Subcutaneous abdominal adipose tissue (tissue), 5 donors: ENCODE measurements at regions not wholly inside any gene's neighbourhood (a gene's known extent, or its start where the extent isn't known, plus 50 kb on each side); places are given as distances from the start of the nearest gene placed in this dataset.

Experiments
- H3K27ac ChIP-seq: one replicate; pipeline ENCODE4 v1.7.0; 2013; ENCODE audit warnings: low read depth, mild to moderate bottlenecking, inconsistent platforms, low read length, moderate library complexity
- H3K27me3 ChIP-seq, 5 donors: one replicate each; pipeline ENCODE4 v1.7.0; 2013; ENCODE audit warnings: low read length in 5 of 5, inconsistent platforms in 1 of 5; ENCODE audit not compliant: control insufficient read depth in 5 of 5, insufficient read depth in 4 of 5
- H3K36me3 ChIP-seq, 5 donors: one replicate each; pipeline ENCODE4 v1.7.0; 2013; ENCODE audit warnings: low read length in 5 of 5; ENCODE audit not compliant: control insufficient read depth in 5 of 5, insufficient read depth in 5 of 5
- H3K4me1 ChIP-seq, 5 donors: one replicate each; pipeline ENCODE4 v1.7.0; 2013; ENCODE audit warnings: low read length in 5 of 5, mild to moderate bottlenecking in 3 of 5, moderate library complexity in 1 of 5; ENCODE audit not compliant: control insufficient read depth in 5 of 5, insufficient read depth in 5 of 5
- H3K4me3 ChIP-seq, 5 donors: one replicate each; pipeline ENCODE4 v1.7.0; 2013; ENCODE audit warnings: low read length in 5 of 5, low read depth in 1 of 5
- H3K9ac ChIP-seq, 5 donors: one replicate each; pipeline ENCODE4 v1.7.0; 2013; ENCODE audit warnings: low read length in 5 of 5, mild to moderate bottlenecking in 4 of 5, moderate library complexity in 3 of 5
- H3K9me3 ChIP-seq, 5 donors: one replicate each; pipeline ENCODE4 v1.7.0; 2013; ENCODE audit warnings: low read length in 5 of 5; ENCODE audit not compliant: control insufficient read depth in 5 of 5
- donor health status: healthy.
- donor health status: healthy.
- donor health status: healthy.
- donor health status: healthy.
- donor health status: healthy.

GRCh38 chr6:51273228-51273961, 454.7 kb downstream of the TFAP2B start:
- no peaks in the 10 kb centered on the region for H3K27me3 ChIP-seq
- peaks cover 0 to 4% (median 0%) of the 10 kb centered on the region in 5 donors for H3K4me1 ChIP-seq
- H3K4me3 ChIP-seq: no peak overlapping the region
- no peaks in the 10 kb centered on the region for H3K36me3 ChIP-seq
- no peak overlapping the region for H3K9ac ChIP-seq
- H3K9me3 ChIP-seq: peaks cover 0 to 2% (median 0%) of the 10 kb centered on the region in 5 donors
- no peak overlapping the region for H3K27ac ChIP-seq

- H3K4me3 ChIP-seq: no peak overlapping the region
- H3K27ac ChIP-seq: no peak overlapping the region
- H3K36me3 ChIP-seq: no peaks in the 10 kb centered on the region
- no peaks in the 10 kb centered on the region for H3K9me3 ChIP-seq
- no peak overlapping the region for H3K9ac ChIP-seq
- H3K27me3 ChIP-seq: no peaks in the 10 kb centered on the region
- H3K4me1 ChIP-seq: peaks cover 0 to 4% (median 0%) of the 10 kb centered on the region in 5 donors
Observed at GRCh38 chr6:51277474-51277873, 458.8 kb downstream of the TFAP2B start.

DNA sequence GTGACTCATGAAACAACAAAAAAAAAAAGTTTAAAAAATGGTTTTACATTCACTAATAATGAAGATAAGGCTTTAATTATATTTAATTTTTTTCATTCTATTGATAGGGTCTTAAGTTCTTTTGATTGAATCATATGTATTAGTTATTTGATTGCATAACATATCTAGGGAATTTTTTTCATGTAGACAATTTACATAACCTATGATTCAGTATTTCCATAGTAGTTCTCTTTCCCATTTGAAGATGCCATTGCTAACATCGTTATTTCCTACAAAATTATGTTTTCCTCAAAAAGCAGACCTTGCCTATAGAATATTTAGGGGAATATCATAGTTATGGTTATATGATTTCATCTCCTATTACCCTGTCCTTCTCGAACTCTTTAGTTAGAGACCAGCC, 463.4 kb downstream of the TFAP2B start:
- no peak overlapping the region for H3K27ac ChIP-seq
- no peak overlapping the region for H3K9ac ChIP-seq
- no peaks in the 10 kb centered on the region for H3K36me3 ChIP-seq
- H3K27me3 ChIP-seq: no peaks in the 10 kb centered on the region
- no peaks in the 10 kb centered on the region for H3K4me1 ChIP-seq
- no peak overlapping the region for H3K4me3 ChIP-seq
- no peaks in the 10 kb centered on the region for H3K9me3 ChIP-seq

- Histone ChIP-seq H3K9me3 (no peaks in the 10 kb centered on the region), H3K4me1 (no peaks in the 10 kb centered on the region), H3K27ac (no peak overlapping the region), H3K9ac (no peak overlapping the region), H3K4me3 (no peak overlapping the region), H3K36me3 (no peaks in the 10 kb centered on the region), H3K27me3 (no peaks in the 10 kb centered on the region)
Observed at GRCh38 chr6:51283723-51284355, 465.2 kb downstream of the TFAP2B start.

GRCh38 chr6:51285876-51286275, 467.2 kb downstream of the TFAP2B start:
- H3K27me3 ChIP-seq: no peaks in the 10 kb centered on the region
- no peaks in the 10 kb centered on the region for H3K36me3 ChIP-seq
- no peaks in the 10 kb centered on the region for H3K9me3 ChIP-seq
- H3K4me1 ChIP-seq: no peaks in the 10 kb centered on the region
- no peak overlapping the region for H3K4me3 ChIP-seq
- no peak overlapping the region for H3K27ac ChIP-seq
- no peak overlapping the region for H3K9ac ChIP-seq

DNA sequence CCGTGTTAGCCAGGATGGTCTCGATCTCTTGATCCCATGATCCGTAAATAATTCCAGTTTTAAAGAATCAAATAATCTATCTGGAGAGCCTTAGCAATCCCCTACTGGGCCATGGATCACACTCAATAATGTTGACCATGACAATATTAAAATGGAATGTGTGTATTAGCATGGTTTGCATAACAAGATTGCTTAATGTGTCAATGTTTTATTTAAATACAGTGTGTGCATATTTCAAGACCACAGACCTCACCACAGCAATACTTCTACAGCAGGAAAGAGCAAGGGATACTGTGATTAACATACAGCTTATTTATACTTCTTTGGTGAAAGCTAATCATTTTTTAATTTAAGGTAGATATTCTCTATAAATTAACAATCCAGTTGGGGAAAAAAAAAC, 470.4 kb downstream of the TFAP2B start:
- no peaks in the 10 kb centered on the region for H3K9me3 ChIP-seq
- no peak overlapping the region for H3K4me3 ChIP-seq
- no peaks in the 10 kb centered on the region for H3K36me3 ChIP-seq
- no peak overlapping the region for H3K27ac ChIP-seq
- no peak overlapping the region for H3K9ac ChIP-seq
- H3K4me1 ChIP-seq: no peaks in the 10 kb centered on the region
- no peaks in the 10 kb centered on the region for H3K27me3 ChIP-seq

- Histone ChIP-seq H3K4me3 (no peak overlapping the region), H3K36me3 (no peaks in the 10 kb centered on the region), H3K27ac (no peak overlapping the region), H3K9me3 (no peaks in the 10 kb centered on the region), H3K4me1 (no peaks in the 10 kb centered on the region), H3K27me3 (no peaks in the 10 kb centered on the region), H3K9ac (no peak overlapping the region)
Observed at GRCh38 chr6:51292659-51293058, 474.0 kb downstream of the TFAP2B start.

DNA sequence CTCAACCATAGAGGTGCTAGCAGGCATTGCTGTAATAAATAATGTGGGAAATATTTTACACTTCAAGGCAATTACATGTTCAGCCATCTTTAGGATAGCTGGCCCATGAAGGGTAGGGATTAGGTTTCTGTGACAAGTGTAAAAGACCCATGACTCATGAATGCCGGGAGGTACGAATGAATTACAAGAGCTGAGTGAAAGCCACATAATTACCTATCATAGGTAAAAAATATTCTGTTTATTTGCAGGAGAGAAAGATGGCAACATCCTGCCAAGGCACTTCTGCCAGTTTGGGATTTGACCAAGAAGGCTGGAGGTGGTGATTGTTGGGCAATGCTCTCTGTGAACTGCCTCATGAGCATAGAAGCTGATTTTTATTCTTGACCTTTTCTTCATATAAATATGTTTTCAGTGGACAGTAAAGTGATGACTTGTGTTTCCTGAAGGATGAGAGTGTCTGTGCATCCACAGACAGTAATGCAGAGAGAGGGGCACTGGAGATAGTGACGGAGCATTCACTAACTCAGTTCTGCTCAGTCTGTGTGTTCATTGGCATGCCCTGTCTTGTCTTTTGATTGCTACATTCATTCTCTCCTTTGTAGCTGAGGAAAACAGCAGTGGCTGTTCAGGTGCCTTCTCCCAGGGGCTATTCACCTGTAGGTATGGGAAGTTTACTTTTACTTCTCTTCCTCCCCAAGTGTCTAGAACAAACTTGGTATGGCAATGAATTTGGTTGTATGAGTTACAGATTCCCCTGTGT, 481.1 kb downstream of the TFAP2B start:
- Histone ChIP-seq H3K27me3 (no peaks in the 10 kb centered on the region), H3K36me3 (no peaks in the 10 kb centered on the region), H3K9me3 (no peaks in the 10 kb centered on the region), H3K9ac (no peak overlapping the region), H3K4me1 (peaks cover 0 to 11% (median 0%) of the 10 kb centered on the region in 5 donors), H3K4me3 (no peak overlapping the region), H3K27ac (no peak overlapping the region)

DNA sequence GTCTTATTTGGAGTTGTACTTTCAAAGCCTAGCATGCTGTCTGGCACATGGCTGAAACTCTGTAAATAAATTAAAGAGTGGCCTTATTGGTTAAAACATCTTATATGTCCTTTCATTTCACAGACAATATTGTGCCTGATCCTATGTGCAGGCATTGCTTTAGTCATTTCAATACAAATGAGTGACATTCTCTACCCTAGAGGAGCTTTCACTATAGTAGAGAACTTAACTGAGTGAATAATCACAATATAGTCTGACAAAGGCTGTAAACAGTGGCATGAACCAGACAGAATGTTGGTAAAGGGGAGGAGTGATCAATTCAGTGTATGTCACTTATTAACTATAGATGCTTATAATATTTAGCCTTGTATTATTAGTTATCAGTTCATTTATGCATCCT, 481.8 kb downstream of the TFAP2B start:
- Histone ChIP-seq H3K27me3 (no peaks in the 10 kb centered on the region), H3K4me3 (no peak overlapping the region), H3K27ac (no peak overlapping the region), H3K9me3 (no peaks in the 10 kb centered on the region), H3K4me1 (peaks cover 0 to 11% (median 0%) of the 10 kb centered on the region in 5 donors), H3K9ac (no peak overlapping the region), H3K36me3 (no peaks in the 10 kb centered on the region)

DNA sequence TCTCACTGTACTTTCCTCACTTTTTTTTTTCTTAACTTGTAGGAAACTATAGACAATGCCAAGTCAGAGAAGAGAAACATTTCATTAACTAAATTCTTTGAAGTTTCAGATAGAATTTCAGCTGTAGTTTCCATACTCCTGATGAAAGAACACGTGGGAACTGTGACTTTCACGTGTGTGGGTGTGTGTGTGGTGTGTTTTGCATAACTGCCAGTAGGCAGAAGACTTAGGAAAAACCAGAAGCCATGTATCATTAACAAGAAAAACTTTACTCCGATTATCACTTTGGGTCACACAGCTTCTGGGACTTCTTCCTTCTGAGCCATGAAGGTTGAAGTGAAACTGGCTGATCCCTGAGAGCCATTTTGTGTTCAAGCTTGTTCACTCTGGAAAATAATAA, 483.3 kb downstream of the TFAP2B start:
- Histone ChIP-seq H3K4me3 (no peak overlapping the region), H3K36me3 (no peaks in the 10 kb centered on the region), H3K27me3 (no peaks in the 10 kb centered on the region), H3K27ac (no peak overlapping the region), H3K4me1 (peaks cover 0 to 11% (median 0%) of the 10 kb centered on the region in 5 donors), H3K9me3 (no peaks in the 10 kb centered on the region), H3K9ac (no peak overlapping the region)
